ENCODE measurements at regions not wholly inside any gene's neighbourhood (a gene's known extent, or its start where the extent isn't known, plus 50 kb on each side); places are given as distances from the start of the nearest gene placed in this dataset.
"Not testable (repeated sequence)": the region's sequence is repeated elsewhere in the genome, so short reads cannot be mapped to it uniquely, and the experiment has no call there.

GRCh38 chr4:28822163-28822562 is 1898.0 kb upstream of the PCDH7 start:
- ATAC-seq: no peak
- no peak for DNase-seq

GRCh38 chr4:28827866-28828265 is 1892.3 kb upstream of the PCDH7 start:
- ATAC-seq: no peak
- DNase-seq: no peak

GRCh38 chr4:28831867-28832266 is 1888.3 kb upstream of the PCDH7 start:
- no peak for DNase-seq
- ATAC-seq: no peak

GRCh38 chr4:28832444-28832843 is 1887.7 kb upstream of the PCDH7 start:
- ATAC-seq (no peak), DNase-seq (no peak)

GRCh38 chr4:28834120-28834519 is 1886.0 kb upstream of the PCDH7 start:
- no peak for ATAC-seq

GRCh38 chr4:28835501-28835900 is 1884.7 kb upstream of the PCDH7 start:
- DNase-seq (no peak), ATAC-seq (no peak)

More at GRCh38 chr4:28834120-28834519, 1886.0 kb upstream of the PCDH7 start:
- DNase-seq: no peak

GRCh38 chr4:28842271-28842670 is 1877.9 kb upstream of the PCDH7 start:
- no peak for DNase-seq
- no peak for ATAC-seq

- DNase-seq (no peak), ATAC-seq (no peak)
These were observed 1875.0 kb upstream of the PCDH7 start for GRCh38 chr4:28845158-28845557.

- not testable (repeated sequence) for ATAC-seq, DNase-seq
These were observed 1863.1 kb upstream of the PCDH7 start for GRCh38 chr4:28857028-28857427.

GRCh38 chr4:28868841-28869240 is 1851.3 kb upstream of the PCDH7 start:
- ATAC-seq (no peak), DNase-seq (no peak)

GRCh38 chr4:28879178-28879577 is 1841.0 kb upstream of the PCDH7 start:
- ATAC-seq (no peak), DNase-seq (no peak)

- no peak for DNase-seq
- ATAC-seq: no peak
These were observed 1840.3 kb upstream of the PCDH7 start for GRCh38 chr4:28879900-28880299.

GRCh38 chr4:28883211-28883610 is 1837.0 kb upstream of the PCDH7 start:
- DNase-seq (no peak), ATAC-seq (no peak)

- DNase-seq (no peak), ATAC-seq (no peak)
These were observed 1833.2 kb upstream of the PCDH7 start for GRCh38 chr4:28886934-28887333.

GRCh38 chr4:28890949-28891775 is 1829.0 kb upstream of the PCDH7 start:
- DNase-seq: no peak
- ATAC-seq: no peak

- DNase-seq (no peak), ATAC-seq (no peak)
These were observed 1806.7 kb upstream of the PCDH7 start for GRCh38 chr4:28913466-28913865.

- ATAC-seq: no peak
- no peak for DNase-seq
These were observed 1803.6 kb upstream of the PCDH7 start for GRCh38 chr4:28916585-28916984.

- ATAC-seq: no peak
- no peak for DNase-seq
These were observed 1801.3 kb upstream of the PCDH7 start for GRCh38 chr4:28918871-28919270.

- no peak for ATAC-seq
- DNase-seq: no peak
These were observed 1798.3 kb upstream of the PCDH7 start for GRCh38 chr4:28921886-28922285.

- ATAC-seq (no peak), DNase-seq (no peak)
These were observed 1794.0 kb upstream of the PCDH7 start for GRCh38 chr4:28926156-28926555.

GRCh38 chr4:28942631-28943030 is 1777.5 kb upstream of the PCDH7 start:
- no peak for ATAC-seq

GRCh38 chr4:28947374-28947773 is 1772.8 kb upstream of the PCDH7 start:
- DNase-seq (no peak), ATAC-seq (no peak)

More at GRCh38 chr4:28942631-28943030, 1777.5 kb upstream of the PCDH7 start:
- no peak for DNase-seq

- no peak for ATAC-seq
- DNase-seq: no peak
These were observed 1771.7 kb upstream of the PCDH7 start for GRCh38 chr4:28948501-28948900.

GRCh38 chr4:28966982-28967381 is 1753.2 kb upstream of the PCDH7 start:
- ATAC-seq: no peak

More at GRCh38 chr4:28966982-28967381, 1753.2 kb upstream of the PCDH7 start:
- no peak for DNase-seq
